Tongue (tissue), 1 donor: ENCODE measurements at regions not wholly inside any gene's neighbourhood (a gene's known extent, or its start where the extent isn't known, plus 50 kb on each side); places are given as distances from the start of the nearest gene placed in this dataset.
"Not testable (repeated sequence)": the region's sequence is repeated elsewhere in the genome, so short reads cannot be mapped to it uniquely, and the experiment has no call there.

ENCODE experiments used
- DNase-seq: peaks from one replicate; pipeline ENCODE4 v3.0.0-alpha.2; 2015

- DNase-seq = no peak
Measured at GRCh38 chr2:13611939-13612338, 895.2 kb downstream of the TRIB2 start.

DNA sequence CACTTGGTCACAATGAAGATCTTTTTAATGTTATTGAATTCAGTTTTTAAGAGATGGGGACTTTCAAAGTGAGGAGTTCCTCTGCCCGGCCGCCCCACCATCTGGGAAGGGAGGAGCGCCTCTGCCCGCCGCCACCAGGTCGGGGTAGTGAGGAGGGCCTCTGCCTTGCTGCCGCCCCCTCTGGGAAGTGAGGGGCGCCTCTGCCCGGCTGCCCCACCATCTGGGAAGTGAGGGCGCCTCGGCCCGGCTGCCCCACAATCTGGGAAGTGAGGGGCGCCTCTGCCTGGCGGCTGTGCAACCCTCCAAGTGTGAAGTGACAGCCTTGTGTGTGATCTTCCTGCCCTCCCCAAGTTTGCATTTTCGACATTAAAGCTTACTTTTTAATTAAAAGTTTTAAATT is 899.3 kb downstream of the TRIB2 start:
- no peak for DNase-seq

- peak; percentile 47 for DNase-seq
Measured at GRCh38 chr2:13616616-13617015, 899.9 kb downstream of the TRIB2 start.

GRCh38 chr2:13628122-13628521 is 911.4 kb downstream of the TRIB2 start:
- DNase-seq = no peak

DNA sequence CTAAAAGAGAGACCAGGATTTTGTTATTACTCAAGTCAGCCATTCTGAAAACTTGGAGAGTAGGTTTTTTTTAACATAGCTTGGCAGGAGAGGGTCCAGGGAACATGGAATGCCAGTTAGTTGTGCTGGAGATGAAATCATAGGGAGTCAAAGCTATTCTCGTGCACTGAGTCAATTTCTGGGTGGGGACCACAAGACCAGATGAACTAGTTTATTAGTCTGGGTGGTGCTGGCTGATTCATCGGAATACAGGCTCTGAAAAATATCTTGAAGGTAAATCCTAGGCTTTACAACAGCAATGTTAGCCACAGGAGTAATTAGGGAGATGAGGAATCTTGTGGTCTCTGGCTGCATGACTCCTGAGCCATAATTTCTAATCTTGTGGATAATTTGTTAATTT is 921.4 kb downstream of the TRIB2 start:
- DNase-seq = no peak

DNA sequence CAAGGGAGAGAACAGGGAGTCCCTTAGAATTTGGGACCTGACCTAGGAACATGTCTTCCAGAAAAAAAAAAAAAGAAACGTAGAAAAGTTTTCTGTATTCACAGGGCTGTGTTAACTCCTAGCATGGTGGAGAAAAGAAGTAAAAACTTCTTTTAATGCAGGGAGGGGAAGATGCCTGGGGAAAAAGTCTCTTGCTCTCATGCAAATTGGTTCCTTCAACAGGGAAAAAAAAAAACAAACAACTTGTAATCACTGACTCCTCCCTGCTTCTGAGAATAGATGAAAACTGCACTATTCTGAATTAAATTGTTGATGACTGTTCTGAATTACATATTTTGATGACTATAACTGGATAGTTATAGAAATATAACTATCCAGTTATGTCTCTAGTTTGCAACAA is 933.2 kb downstream of the TRIB2 start:
- DNase-seq = no peak

DNA sequence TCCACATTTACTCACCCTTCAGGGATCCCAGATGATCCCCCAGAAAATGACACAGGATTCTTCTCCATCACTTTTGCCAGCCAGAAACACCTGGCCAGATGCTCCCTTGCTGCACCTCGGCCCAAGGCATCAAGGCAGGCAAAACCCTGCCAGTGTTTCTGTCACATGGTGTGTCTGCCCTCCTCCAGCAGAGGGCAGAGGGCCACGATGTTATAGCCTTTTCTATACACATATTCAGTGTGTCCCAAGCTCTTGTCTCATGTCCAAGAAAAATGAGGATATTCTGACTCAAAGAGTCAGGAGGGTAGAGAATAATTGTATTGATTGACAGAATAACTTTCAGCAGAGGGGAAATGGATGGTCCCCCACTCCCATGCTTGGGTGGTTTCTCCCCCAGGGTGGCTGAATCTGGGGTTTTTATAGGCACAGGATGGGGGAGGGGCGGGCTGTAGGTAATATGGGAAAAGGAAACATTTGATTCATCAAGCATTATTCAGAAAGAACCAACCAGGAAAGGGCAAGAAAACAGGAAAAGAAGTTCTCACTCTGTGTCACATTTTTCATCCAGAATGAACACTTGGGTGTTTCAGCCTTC is 933.9 kb downstream of the TRIB2 start:
- DNase-seq = no peak

- DNase-seq = no peak
Measured at GRCh38 chr2:13651684-13652131, 935.0 kb downstream of the TRIB2 start.

DNA sequence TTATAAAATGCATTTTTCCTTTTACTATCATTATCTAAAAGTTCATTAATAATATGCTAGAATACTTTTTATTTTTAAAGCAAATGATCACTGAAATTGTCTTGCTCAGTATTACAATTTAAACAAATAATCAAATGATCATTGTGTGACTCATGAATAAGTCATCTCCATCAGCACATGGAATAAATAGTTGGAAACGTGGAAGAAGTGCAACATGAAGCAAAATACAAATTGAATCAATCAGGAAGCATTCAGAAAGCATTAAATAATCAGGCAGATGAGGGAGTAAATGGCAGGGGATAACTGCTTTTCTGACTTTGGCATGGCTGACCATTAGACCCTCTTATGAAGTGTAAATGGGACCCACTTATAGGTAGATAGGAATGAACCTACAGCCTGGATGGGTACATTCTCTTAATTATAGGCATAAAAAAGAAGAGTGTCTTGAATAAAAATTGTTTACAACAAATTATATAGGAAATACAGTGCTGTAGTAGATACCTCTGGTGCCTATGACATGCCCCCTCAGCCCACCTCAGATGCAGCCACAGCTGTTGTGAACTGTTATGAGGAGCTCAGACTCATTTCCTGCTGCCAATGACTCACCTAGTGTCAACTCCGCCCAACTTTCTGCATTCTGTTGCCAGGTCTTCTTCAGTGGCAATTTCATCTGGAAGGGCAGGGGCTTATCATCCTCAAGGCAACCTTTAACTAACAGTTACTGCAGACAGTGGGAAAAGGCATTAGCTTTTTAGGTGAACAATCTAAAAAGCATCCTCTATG is 936.0 kb downstream of the TRIB2 start:
- DNase-seq = no peak

DNA sequence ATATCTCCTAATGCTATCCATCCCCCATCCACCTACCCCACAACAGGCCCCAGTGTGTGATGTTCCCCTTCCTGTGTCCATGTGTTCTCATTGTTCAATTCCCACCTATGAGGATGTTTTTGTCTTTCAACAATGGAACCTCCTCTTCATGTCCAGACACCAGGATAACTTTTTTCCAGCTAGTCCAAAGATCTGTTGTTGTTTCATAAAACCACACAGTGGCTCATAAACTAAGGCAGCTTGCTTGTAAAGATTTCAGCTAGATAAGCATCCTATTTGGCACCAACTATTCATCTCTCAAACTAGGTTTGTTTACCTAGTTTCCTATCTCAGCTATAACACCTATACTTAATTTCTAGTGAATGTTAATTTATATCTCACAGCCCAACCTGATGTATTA is 937.7 kb downstream of the TRIB2 start:
- no peak for DNase-seq

DNA sequence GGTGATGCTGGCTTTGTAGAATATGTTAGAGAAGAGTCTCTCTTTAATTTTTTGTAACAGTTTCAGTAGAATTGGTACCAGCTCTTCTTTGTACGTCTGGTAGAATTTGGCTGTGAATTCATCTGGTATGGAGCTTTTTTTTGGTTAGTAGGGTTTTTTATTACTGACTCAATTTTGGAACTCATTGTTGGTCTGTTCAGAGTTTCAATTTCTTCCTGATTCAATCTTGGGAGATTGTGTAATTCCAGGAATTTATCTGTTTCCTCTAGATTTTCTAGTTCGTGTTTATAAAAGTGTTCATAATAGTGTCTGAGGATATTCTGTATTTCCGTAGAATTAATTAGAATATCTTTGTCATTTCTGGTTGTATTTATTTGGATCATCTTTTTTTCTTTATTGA is 943.5 kb downstream of the TRIB2 start:
- no peak for DNase-seq

- no peak for DNase-seq
Measured at GRCh38 chr2:13662055-13662454, 945.3 kb downstream of the TRIB2 start.

DNA sequence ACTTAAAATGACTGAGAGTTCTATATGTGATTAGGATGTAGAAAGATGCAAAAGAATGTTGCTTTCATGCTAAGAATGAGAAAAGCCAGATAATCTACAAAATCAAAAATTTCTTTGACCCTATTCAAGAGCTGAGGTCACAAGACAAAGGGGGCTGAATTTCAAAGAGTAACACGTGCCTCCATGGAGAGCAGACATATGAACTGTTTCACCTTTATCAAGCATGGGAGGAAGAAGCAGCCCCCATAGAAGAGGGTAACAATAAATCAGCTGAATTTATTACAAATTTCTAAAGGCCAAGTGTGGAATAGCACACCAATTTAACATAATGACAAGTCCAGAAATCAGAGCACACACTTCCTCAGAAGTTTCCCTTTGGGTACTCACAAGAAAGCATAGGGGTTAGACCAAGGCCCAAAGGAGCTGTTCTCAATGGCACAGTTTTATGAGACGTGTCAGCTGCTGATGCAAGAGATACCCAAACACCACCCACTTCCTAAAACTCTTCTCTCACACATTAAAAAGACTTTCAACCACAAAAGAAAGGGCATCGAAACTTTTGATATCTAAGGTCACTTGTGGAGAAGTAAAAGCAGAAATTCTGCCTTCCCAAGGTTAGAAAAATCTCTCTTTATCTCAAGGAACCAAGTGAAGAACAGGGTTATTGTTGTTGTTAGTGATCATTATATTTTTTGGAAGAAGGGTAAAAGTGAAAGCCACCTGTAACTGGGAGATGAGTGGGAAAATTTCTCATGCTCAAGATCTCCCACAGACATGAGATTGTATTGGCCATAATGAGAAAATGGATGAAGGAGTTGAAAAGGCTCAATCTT is 950.1 kb downstream of the TRIB2 start:
- DNase-seq = no peak

- no peak for DNase-seq
Measured at GRCh38 chr2:13667415-13667757, 950.6 kb downstream of the TRIB2 start.

GRCh38 chr2:13669607-13670006 is 952.9 kb downstream of the TRIB2 start:
- no peak for DNase-seq

DNA sequence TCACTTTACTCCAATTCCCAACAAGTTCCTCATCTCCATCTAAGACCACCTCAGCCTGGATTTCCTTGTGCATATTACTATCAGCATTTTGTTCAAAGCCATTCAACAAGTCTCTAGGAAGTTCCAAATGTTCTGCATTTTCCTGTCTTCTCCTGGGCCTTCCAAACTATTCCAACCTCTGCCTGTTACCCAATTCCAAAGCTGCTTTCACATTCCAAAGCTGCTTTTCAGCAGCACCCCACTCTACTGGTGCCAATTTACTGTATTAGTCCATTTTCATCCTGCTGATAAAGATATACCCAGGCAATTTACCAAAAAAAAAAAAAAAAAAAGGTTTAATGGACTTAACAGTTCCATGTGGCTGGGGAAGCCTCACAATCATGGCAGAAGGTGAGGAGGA is 957.1 kb downstream of the TRIB2 start:
- DNase-seq = not testable (repeated sequence)

DNA sequence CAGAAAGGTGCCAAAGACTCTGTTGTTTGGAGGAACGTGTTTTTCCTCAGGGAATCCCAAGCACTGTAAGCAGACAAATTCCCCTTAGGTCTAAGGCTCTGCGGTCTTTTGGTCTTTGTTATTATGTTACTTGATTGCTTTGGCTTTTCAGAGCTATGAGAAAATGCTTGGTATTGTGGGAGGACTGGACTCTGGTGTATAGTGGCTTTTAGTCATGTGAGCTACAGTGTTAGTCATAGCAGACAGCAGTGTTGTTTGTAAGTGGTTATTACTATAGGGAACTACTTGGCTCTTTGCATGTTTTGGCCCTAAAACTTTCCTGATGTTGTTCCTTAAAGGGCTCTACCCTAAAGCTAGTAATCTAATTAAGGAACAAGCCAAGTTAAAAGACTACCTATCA is 956.2 kb upstream of the LRATD1 start:
- DNase-seq = no peak

- DNase-seq = no peak
Measured at GRCh38 chr2:13681936-13682335, 950.6 kb upstream of the LRATD1 start.

DNA sequence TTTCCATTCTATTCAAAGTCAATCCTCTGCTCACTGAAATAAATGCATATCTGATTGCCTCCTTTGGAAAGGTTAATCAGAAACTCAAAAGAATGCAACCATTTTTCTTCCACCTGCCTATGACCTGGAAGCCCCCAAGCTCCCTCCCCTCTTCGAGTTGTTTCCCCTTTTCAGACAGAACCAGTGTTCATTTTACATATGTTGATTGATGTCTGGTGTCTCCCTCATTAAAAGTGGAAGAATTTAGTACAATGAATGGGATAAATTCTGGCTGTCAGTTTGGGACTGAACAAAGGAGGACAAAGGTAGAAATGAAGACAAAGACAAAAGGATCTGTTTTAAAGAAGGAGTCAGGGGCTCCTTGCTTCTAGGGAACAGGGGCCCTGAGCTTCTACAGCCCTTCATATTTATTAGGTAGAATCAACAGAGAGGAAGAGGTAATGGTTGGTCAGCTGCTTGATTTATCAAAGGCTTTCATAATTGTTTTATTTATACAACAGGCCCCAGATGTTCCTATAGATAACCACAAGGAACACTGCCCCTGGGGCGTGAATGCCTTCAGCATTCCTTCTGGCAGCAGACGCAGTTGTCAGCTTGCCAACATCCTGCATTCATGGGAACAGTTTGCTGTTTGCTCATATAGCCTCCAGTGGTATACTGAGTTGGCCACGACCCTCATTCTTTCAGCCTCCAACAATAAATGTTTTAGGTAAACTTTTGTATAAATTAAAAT is 949.8 kb upstream of the LRATD1 start:
- peak; percentile 37 for DNase-seq

DNA sequence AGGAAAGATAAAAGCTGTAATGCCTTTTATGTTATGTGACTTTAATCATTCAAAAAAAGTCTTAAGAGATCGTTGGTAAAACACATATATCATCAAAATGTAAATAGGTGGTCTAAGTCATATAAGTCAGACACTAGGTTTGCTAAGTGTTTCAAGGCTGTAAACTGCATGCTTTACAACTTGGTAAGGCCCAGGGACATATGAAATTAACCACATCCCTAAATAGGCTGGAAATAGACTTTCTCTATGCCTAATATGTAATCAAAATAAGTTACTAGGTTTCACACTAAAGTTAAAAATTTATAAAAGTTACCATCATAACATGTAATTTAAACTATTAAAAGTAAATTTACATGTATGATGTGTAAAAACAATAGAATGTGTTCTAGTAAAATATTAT is 946.3 kb upstream of the LRATD1 start:
- DNase-seq = no peak

GRCh38 chr2:13694673-13695072 is 937.8 kb upstream of the LRATD1 start:
- no peak for DNase-seq

GRCh38 chr2:13696601-13697000 is 935.9 kb upstream of the LRATD1 start:
- no peak for DNase-seq

DNA sequence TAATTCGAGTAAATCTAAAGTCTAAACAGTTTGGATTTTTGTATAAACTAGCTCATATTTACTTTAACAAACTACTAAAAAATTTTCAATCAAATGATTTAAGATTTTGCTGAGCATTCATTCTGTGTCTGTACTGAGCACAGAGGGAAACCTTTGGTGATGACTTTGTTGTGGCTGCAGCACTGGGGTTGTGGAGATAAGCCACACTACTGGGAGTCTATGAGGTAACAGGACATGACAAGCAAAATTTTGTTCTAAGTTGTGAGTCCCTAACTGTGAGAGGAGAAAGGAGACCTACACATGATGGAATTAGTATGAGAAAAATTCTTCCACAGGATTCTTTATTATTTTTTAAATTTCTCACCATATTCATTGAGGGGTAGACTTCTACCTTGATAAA is 933.7 kb upstream of the LRATD1 start:
- DNase-seq = no peak
